SHP77 treated with DMSO at 0.1 percent for 48 hours (cell line): ENCODE measurements at regions not wholly inside any gene's neighbourhood (a gene's known extent, or its start where the extent isn't known, plus 50 kb on each side); places are given as distances from the start of the nearest gene placed in this dataset.
"Not testable (repeated sequence)": the region's sequence is repeated elsewhere in the genome, so short reads cannot be mapped to it uniquely, and the experiment has no call there.

Experiments used
- DNase-seq: peaks from one replicate; lab custom pipeline; 2025; lab: John Stamatoyannopoulos, UW

GRCh38 chr14:23694949-23695663 is 58.9 kb downstream of the DHRS2 start:
- DNase-seq, result no peak

DNA sequence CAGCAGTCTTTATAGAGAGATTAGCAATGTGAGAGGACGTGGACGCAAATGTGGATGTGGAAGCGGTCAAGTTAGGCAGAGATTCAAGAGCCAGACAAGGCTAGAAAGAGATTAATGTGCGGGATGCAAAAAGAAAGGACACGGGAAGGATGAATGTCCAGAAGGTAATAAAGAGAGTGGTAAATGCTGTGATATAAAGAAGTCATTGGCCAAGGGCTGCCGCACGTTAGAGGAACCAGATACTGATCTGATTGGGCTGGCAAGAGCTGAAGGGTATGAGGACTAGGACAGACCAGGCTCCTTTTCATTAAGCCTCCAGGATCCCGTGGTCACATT is 59.5 kb downstream of the DHRS2 start:
- no peak for DNase-seq

DNA sequence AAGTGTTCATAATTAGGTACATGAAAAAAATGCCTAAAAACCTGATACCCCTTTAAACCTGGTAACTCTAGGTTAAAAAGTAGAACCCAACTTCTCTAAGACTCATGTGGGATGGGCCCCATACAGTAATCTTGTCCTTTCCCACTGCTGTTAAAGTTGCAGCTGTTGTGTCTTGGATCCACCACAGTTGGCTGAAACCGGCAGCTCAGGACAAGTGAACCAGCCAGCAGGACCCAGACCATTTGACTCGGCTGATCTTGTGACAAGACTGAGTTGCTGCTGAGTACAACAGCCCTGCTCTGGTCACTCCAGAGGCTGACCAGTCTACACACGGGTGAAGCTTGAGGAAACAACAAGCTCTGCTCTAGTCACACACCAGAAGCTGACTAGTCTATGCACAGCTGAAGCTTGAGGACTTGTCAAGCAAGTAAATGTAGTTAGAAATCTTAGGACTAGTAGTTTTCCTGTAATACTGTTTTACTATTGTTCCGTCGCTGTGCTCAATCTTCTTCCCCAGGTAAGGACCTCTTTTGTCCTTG is 60.6 kb downstream of the DHRS2 start:
- no peak for DNase-seq

DNA sequence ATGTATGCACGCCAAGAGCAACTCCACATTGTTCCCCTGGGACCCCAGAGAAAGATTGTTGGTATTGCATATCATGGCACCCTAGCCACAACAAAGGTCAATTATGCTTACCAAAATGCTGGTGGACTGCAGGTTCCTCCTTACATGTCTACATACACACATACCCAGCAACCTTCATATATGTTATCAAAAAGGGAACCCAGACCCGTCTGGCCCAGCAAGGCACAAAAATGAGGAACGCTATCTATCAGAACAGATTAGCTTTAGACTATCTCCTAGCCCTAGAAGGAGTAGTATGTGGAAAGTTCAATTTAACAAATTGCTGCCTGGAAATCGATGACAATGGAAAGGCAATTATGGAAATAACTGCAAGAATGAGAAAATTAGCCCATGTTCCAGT is 61.5 kb downstream of the DHRS2 start:
- DNase-seq, result no peak

DNA sequence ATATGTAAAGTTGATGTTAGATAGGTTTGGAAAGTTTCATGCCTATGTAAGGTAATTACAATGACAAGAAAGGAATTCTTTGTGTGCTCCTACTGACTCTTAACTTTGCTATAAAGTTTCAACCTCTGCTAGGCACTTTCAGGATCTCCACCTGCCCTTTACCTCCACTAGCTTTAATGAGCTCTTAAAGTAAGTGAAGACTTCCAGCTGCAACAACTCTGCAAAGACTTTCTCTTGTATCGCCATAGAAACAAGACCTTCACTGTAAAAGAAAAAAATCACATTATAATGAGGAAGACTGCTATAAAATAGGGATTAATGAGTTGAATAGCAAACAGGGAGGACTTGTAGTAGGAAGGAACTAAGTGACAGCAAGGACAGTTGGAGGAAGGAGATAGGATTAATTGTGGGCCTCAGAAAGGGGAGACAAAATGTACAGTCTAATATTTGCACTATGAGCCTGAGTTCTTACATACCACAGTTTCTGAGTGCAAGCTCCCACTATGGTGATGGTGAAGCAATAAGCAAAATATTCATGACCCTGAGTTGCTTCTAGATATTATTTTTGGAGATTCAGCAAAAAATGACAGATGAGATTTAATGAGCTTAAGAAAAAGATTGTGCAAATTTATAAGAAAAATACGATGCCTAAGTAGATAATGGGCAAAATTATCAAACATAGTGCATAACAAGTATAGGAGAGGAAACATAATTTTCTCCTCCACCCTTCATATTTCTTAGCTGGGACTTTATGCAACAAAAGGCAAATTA is 66.7 kb downstream of the DHRS2 start:
- DNase-seq, result no peak

DNA sequence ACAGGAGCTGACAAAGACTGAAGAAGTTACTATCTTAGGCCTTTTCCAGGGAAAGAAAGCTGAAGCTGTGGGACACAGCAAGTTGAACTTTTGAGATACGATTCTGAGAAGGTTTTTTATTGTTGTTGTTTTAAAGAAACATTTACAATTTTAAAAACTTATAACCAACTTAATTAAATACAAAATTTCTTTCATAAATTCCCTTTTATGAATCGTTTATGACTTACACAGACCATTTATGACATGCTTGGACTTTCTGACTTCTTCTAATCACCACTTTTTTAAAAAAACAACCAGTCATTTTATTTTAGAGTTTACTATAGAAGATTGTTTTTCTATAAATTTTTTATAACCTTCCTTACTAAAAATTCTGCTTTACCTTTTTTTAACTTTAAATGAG is 68.7 kb downstream of the DHRS2 start:
- no peak for DNase-seq

DNA sequence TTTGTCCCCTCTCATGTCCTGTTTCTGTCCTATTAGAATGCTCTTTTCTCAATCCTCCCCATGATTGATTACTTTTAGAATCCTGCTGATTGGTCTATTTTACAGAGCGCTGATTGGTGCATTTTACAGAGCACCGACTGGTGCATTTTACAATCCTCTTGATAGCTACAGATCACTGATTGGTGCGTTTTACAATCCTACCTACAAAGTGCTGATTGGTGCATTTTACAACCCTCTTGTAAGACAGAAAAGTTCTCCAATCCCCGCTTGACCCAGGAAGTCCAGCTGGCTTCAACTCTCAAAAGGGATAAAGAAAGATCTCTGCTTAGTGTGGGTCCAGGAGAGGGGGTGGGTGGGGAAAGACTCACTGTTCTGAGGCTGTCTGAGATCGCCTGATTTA is 71.3 kb downstream of the DHRS2 start:
- DNase-seq, result no peak

- DNase-seq, result no peak
These were observed 72.2 kb downstream of the DHRS2 start for GRCh38 chr14:23708343-23708742.

GRCh38 chr14:23709923-23710322 is 73.8 kb downstream of the DHRS2 start:
- no peak for DNase-seq

DNA sequence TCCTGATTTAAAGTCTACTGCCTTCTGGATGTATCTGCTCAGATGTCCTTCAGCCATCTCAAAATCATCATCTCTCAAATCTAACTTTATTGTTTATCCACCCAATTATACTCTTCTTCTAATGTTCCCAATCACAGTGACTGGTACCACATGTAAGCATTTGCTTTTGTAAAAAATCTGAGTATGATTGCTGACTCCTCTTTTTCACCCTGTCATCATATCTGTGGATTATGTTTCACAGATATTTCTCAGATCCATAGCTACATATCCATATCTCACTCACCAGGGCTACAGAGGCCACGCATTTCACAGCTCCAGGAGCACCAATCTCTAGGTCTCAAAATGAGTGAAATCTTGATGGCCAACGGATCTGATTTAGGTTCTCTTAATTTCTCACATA is 76.1 kb downstream of the DHRS2 start:
- DNase-seq, result no peak

GRCh38 chr14:23719225-23719985 is 83.2 kb downstream of the DHRS2 start:
- no peak for DNase-seq

DNA sequence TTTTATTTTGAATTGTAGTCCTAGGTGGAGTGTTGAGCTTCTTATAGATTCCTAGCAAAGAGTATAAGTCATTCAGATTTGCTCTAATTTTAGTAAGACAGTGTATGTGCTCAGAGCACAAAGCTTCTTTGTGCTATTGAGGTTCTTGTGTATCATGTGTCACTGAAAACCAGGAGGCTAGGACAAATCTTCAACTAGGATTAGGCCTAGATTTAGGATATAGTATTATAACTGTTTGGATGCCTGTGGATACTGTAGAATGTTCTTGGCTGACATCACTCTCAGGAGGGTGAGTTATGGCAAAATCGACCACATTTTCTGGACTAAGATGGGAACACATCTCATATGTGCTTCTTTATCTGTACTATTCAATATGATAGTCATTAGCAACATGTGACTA is 86.5 kb downstream of the DHRS2 start:
- no peak for DNase-seq

- no peak for DNase-seq
These were observed 87.7 kb downstream of the DHRS2 start for GRCh38 chr14:23723911-23724310.

- no peak for DNase-seq
These were observed 89.4 kb downstream of the DHRS2 start for GRCh38 chr14:23725528-23725927.

DNA sequence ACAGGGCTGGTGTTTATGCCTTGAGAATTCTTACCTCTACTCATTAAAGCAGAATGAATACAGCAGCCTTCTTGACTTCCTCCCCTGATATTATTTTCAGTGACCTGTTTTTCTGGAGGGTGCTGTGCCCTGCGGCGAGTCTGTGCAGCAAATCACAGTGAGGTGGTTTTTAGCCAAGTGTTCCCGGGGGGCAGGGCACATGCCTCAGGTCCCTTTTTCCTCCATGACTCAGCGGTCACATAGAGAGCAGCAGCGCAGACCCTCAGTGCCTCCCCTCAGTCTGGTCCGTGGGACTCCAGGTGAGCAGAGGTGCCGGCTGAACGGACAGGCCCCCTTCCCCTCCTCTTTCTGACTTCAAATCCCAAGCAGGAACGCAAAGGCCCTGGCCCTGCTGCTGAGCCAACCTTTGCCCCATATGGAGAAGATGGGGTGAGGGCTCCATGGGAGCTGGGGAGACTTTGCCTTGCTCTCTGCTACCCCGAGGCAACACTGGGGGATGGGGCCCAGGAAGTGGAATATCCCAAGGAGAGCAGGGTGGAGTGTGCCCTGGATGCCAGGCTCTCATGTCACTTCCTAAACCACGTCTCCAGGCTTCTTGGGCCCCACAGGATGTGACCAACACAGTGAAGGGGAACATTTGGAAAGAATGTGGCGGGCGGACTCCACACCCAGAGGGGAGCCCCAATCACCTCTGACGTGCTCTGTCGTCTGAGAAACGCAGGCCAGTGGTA is 90.0 kb downstream of the DHRS2 start:
- no peak for DNase-seq

DNA sequence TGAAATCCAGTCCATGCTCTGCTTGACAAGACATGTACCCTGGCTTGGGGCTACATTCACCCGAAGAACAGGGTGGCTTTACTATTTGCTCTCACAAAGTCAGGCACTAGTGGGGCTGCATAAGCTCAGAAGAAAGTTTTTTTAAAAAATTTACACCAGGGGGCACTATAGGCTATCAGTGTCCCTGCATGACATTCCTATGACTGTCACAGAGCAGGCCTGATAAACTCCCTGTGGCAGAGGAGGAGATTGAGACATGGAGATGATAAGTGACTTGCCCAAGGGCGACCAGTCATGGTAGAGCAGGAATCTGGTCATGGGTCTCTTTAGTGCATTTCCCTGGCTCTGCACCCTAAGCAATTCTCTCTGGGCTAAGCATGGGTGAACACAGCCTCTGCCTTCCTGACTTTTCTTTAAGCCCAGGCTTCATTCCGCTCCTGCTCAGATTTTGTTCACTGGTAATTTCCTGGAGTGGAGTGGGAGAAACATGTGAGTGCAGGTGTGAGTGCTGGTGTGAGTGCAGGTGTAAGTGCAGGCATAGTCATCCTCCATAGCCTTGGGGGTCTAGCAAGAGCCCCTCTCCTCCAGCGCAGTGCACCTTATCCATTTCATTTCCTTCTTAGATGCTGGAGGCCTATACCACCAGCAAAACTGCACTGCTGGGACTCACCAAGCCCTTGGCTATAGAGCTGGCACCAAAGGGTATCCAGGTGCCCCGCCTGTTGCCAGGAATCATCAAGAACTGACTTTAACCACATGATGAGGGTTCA is 91.6 kb downstream of the DHRS2 start:
- peak; percentile 21 for DNase-seq

GRCh38 chr14:23728791-23729190 is 92.6 kb downstream of the DHRS2 start:
- DNase-seq, result no peak

- peak; percentile 23 for DNase-seq
These were observed 93.7 kb downstream of the DHRS2 start for GRCh38 chr14:23729720-23730387.

GRCh38 chr14:23735394-23735793 is 99.2 kb downstream of the DHRS2 start:
- DNase-seq, result no peak

DNA sequence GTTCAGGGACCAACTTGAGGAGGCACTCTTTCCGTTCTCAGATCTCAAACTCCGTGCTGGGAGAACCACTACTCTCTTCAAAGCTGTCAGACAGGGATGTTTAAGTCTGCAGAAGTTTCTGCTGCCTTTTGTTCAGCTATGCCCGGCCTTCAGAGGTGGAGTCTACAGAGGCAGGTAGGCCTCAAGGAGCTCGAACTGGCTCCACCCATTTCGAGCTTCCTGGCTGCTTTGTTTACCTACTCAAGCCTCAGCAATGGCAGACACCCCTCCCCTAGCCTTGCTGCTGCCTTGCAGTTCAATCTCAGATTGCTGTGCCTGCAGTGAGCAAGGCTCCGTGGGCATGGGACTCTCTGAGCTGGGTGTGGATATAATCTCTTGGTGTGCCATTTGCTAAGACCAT is 108.2 kb downstream of the DHRS2 start:
- not testable (repeated sequence) for DNase-seq

GRCh38 chr14:23750357-23750756 is 114.2 kb downstream of the DHRS2 start:
- no peak for DNase-seq
